HEK293T (cell line): ENCODE measurements at regions not wholly inside any gene's neighbourhood (a gene's known extent, or its start where the extent isn't known, plus 50 kb on each side); places are given as distances from the start of the nearest gene placed in this dataset.

Experiments
- CTBP1 ChIP-seq: fragments of 450-650 bp; IDR thresholded peaks from 2 replicates; pipeline ENCODE4 v1.6.1; 2016; ENCODE audit warnings: borderline replicate concordance
- ELF4 ChIP-seq: fragments of 450-650 bp; IDR thresholded peaks from 2 replicates; pipeline ENCODE4 v1.6.1; 2017; ENCODE audit warnings: antibody characterized with exemption
- FOXA1 ChIP-seq: fragments of 450-650 bp; IDR thresholded peaks from 2 replicates; pipeline ENCODE4 v1.6.1; 2016; ENCODE audit warnings: mild to moderate bottlenecking
- SP1 ChIP-seq: fragments of 450-650 bp; IDR thresholded peaks from 2 replicates; pipeline ENCODE4 v1.6.1; 2017
- ZNF384 ChIP-seq: fragments of 450-650 bp; IDR thresholded peaks from 2 replicates; pipeline ENCODE4 v1.6.1; 2016

DNA sequence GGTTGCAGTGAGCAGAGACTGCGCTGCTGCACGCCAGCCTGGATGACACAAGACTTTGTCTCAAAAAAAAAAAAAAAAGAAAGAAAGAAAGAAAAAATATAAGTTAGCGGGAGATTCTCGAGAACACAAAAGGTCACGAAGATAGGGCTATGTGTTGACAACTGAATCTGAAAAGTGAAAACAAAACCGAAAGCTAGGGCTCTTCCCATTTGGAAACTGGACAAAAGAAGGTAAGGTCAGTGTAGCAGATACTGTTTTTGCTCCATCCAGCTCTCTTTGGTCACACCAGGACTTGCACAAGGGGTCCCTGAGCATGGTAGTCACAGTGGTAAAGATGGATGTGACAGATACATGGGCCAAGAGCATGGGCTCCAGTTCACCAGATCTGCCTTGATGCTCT is 60.4 kb upstream of the MAP10 start:
- TF ChIP-seq ELF4 (no peak), SP1 (no peak), FOXA1 (no peak), ZNF384 (no peak), CTBP1 (no peak)
